Right lobe of liver (tissue), 6 donors: ENCODE measurements at regions not wholly inside any gene's neighbourhood (a gene's known extent, or its start where the extent isn't known, plus 50 kb on each side); places are given as distances from the start of the nearest gene placed in this dataset.

Experiments used
- ATAC-seq, 4 donors: fragments of 200-7000 bp; cut with Tn5 transposase; one replicate each; pipeline ENCODE4 v1.9.1; 2020; ENCODE audit warnings: mild to moderate bottlenecking in 4 of 4, moderate library complexity in 4 of 4
- DNase-seq, 3 donors: peaks; one replicate each; pipeline ENCODE4 v3.0.0-alpha.2; 2020
- H3K27ac ChIP-seq, 3 donors: fragments of 200-600 bp; one replicate each; pipeline ENCODE4 v1.8.0; 2022
- H3K27me3 ChIP-seq, 2 donors: fragments of 200-600 bp; one replicate each; pipeline ENCODE4 v1.8.0; 2022
- H3K36me3 ChIP-seq, 4 donors: fragments of 200-600 bp; sonication (generic) in 1 of 4; one replicate each; pipeline versions ENCODE4 v1.5.1 to v1.8.0; 2017 to 2022; ENCODE audit warnings: control low read depth in 1 of 4
- H3K4me1 ChIP-seq, 4 donors: fragments of 200-600 bp; sonication (generic) in 1 of 4; one replicate each; pipeline versions ENCODE4 v1.5.1 to v1.8.0; 2017 to 2022; ENCODE audit warnings: control low read depth in 1 of 4
- H3K4me3 ChIP-seq, 3 donors: fragments of 200-600 bp; one replicate each; pipeline ENCODE4 v1.8.0; 2022
- H3K9me3 ChIP-seq, 4 donors: fragments of 200-600 bp; sonication (generic) in 1 of 4; one replicate each; pipeline versions ENCODE4 v1.5.1 to v1.8.0; 2017 to 2022; ENCODE audit warnings: control low read depth in 1 of 4
- CTCF ChIP-seq, 4 donors: fragments of 200-600 bp in 3 of 4; fragments of 450-650 bp in 1 of 4; IDR thresholded peaks; one replicate each; pipeline versions ENCODE4 v1.5.1 to v1.8.0; 2016 to 2022; ENCODE audit warnings: antibody characterized with exemption in 4 of 4, mild to moderate bottlenecking in 2 of 4
- POLR2A ChIP-seq: fragments of 450-650 bp; IDR thresholded peaks from one replicate; pipeline ENCODE4 v1.6.1; 2017; ENCODE audit warnings: antibody characterized with exemption, mild to moderate bottlenecking
- WGBS: methylation state at CpG from one replicate; pipeline ENCODE4 v1.1.6; 2018; ENCODE audit warnings: low coverage, low lambda C conversion rate; ENCODE audit not compliant: insufficient coverage; ENCODE audit errors: missing lambda C conversion rate; 5-methylcytosine and 5-hydroxymethylcytosine counted together
- intact Hi-C, 2 donors: fragments of 100-400 bp; cut with DNase I; formaldehyde crosslinking; loops; one replicate each; pipeline versions ENCODE4 v1.11.2 to v1.14.1; 2022
- donor health status: DM: no; HTN: yes; CAD: no.
- donor health status: DM: no; HTN: no; CAD: no.
- donor health status: DM: no; HTN: no; CAD: no.
- donor health status: DM: no; HTN: yes; CAD: no.
- donor health status: DM: no; HTN: yes; CAD: no.

GRCh38 chr2:80722803-80723202 is 418.3 kb upstream of the LRRTM1 start:
- Histone ChIP-seq H3K4me1 (no peaks in the 10 kb centered on the region), H3K27me3 (no peaks in the 10 kb centered on the region), H3K27ac (no peak overlapping the region), H3K9me3 (no peaks in the 10 kb centered on the region), H3K36me3 (no peaks in the 10 kb centered on the region), H3K4me3 (no peak overlapping the region)
- TF ChIP-seq CTCF (IDR thresholded peaks at IDR 0.05) (no peak), POLR2A (no peak)
- DNase-seq (no peak), ATAC-seq (no peak)
- 40% methylated on average over 2 of the region's 2 CpGs for WGBS
- intact Hi-C loops: no loop called here

GRCh38 chr2:80719607-80720006 is 415.1 kb upstream of the LRRTM1 start:
- no peaks in the 10 kb centered on the region for H3K27me3 ChIP-seq
- no peak for ATAC-seq
- TF ChIP-seq CTCF (IDR thresholded peaks at IDR 0.05) (no peak), POLR2A (no peak)
- no peaks in the 10 kb centered on the region for H3K4me1 ChIP-seq
- intact Hi-C loops: no loop called here
- no peak for DNase-seq
- H3K4me3 ChIP-seq: no peak overlapping the region
- H3K27ac ChIP-seq: no peak overlapping the region
- no peaks in the 10 kb centered on the region for H3K36me3 ChIP-seq
- H3K9me3 ChIP-seq: no peaks in the 10 kb centered on the region
- WGBS: 38% methylated on average over 3 of the region's 3 CpGs

- Histone ChIP-seq H3K27me3 (no peaks in the 10 kb centered on the region), H3K9me3 (no peaks in the 10 kb centered on the region), H3K36me3 (no peaks in the 10 kb centered on the region), H3K4me3 (no peak overlapping the region), H3K27ac (no peak overlapping the region), H3K4me1 (no peaks in the 10 kb centered on the region)
- ATAC-seq (no peak), DNase-seq (no peak)
- intact Hi-C loops: no loop called here
- 41% methylated on average over 1 of the region's 1 CpG for WGBS
- TF ChIP-seq CTCF (IDR thresholded peaks at IDR 0.05) (no peak), POLR2A (no peak)
These were observed 410.9 kb upstream of the LRRTM1 start for GRCh38 chr2:80715433-80715832.

- Histone ChIP-seq H3K4me1 (no peaks in the 10 kb centered on the region), H3K36me3 (no peaks in the 10 kb centered on the region), H3K27me3 (no peaks in the 10 kb centered on the region), H3K27ac (no peak overlapping the region), H3K4me3 (no peak overlapping the region), H3K9me3 (no peaks in the 10 kb centered on the region)
- DNase-seq (no peak), ATAC-seq (no peak)
- intact Hi-C loops: no loop called here
- TF ChIP-seq CTCF (IDR thresholded peaks at IDR 0.05) (no peak), POLR2A (no peak)
These were observed 407.4 kb upstream of the LRRTM1 start for GRCh38 chr2:80711915-80712314.

GRCh38 chr2:80706951-80707350 is 402.4 kb upstream of the LRRTM1 start:
- intact Hi-C loops: no loop called here
- WGBS: 40% methylated on average over 2 of the region's 2 CpGs
- H3K27me3 ChIP-seq: no peaks in the 10 kb centered on the region
- H3K9me3 ChIP-seq: no peaks in the 10 kb centered on the region
- no peak overlapping the region for H3K4me3 ChIP-seq
- DNase-seq (no peak), ATAC-seq (no peak)
- no peaks in the 10 kb centered on the region for H3K4me1 ChIP-seq
- TF ChIP-seq CTCF (IDR thresholded peaks at IDR 0.05): no peak
- no peak for TF ChIP-seq POLR2A
- no peaks in the 10 kb centered on the region for H3K36me3 ChIP-seq
- H3K27ac ChIP-seq: no peak overlapping the region
